ENCODE measurements at regions not wholly inside any gene's neighbourhood (a gene's known extent, or its start where the extent isn't known, plus 50 kb on each side); places are given as distances from the start of the nearest gene placed in this dataset.

- no peak overlapping the region for H3K4me3 ChIP-seq
- H3K36me3 ChIP-seq, result no peaks in the 10 kb centered on the region
- no peaks in the 10 kb centered on the region for H3K9me3 ChIP-seq
- no peak for TF ChIP-seq POLR2AphosphoS5 (IDR thresholded peaks at IDR 0.05)
- TF ChIP-seq CTCF (IDR thresholded peaks at IDR 0.05 in 8 of 11, conservative IDR thresholded peaks at IDR 0.05 in 3 of 11), result no peak
- no peak for TF ChIP-seq POLR2A (IDR thresholded peaks at IDR 0.05)
- peaks cover 0 to 8% (median 0%) of the 10 kb centered on the region in 6 donors for H3K4me1 ChIP-seq
- H3K27me3 ChIP-seq (replicated peaks in 1 of 7), result no peaks in the 10 kb centered on the region
- peak overlapping the region in 5 of 8 donors; percentile 21 to 52 (median 43) for H3K27ac ChIP-seq
- intact Hi-C loops (cut with DNase I; ENCODE audit: low total_unique reads), result no loop called here
- no peak for DNase-seq
- 64 to 89% (median 81%) methylated on average over 1 of the region's 1 CpG for WGBS, 5 donors
These were observed 94.1 kb upstream of the SLC14A2 start for GRCh38 chr18:45521136-45521535.

- no peak overlapping the region for H3K4me3 ChIP-seq
- DNase-seq, result no peak
- 48 to 66% (median 63%) methylated on average over 3 of the region's 3 CpGs for WGBS, 5 donors
These were observed 93.5 kb upstream of the SLC14A2 start for GRCh38 chr18:45521777-45522176.

GRCh38 chr18:45522371-45522770 lies 92.9 kb upstream of the SLC14A2 start:
- Histone ChIP-seq H3K27me3 (replicated peaks in 1 of 7) (no peaks in the 10 kb centered on the region), H3K27ac (peak overlapping the region in 6 of 8 donors; percentile 15 to 52 (median 46)), H3K4me3 (no peak overlapping the region), H3K9me3 (no peaks in the 10 kb centered on the region), H3K4me1 (peaks cover 0 to 8% (median 0%) of the 10 kb centered on the region in 6 donors), H3K36me3 (no peaks in the 10 kb centered on the region)
- DNase-seq, result no peak
- intact Hi-C loops (cut with DNase I; ENCODE audit: low total_unique reads), result no loop called here
- TF ChIP-seq CTCF (IDR thresholded peaks at IDR 0.05 in 8 of 11, conservative IDR thresholded peaks at IDR 0.05 in 3 of 11), result no peak
- TF ChIP-seq POLR2AphosphoS5 (IDR thresholded peaks at IDR 0.05), result peak in 1 of 3 donors; percentile 13
- no peak for TF ChIP-seq POLR2A (IDR thresholded peaks at IDR 0.05)
- 71 to 81% (median 79%) methylated on average over 8 of the region's 8 CpGs for WGBS, 5 donors

More at GRCh38 chr18:45521777-45522176, 93.5 kb upstream of the SLC14A2 start:
- Histone ChIP-seq H3K4me1 (peaks cover 0 to 8% (median 0%) of the 10 kb centered on the region in 6 donors), H3K27ac (peak overlapping the region in 6 of 8 donors; percentile 15 to 52 (median 46)), H3K36me3 (no peaks in the 10 kb centered on the region), H3K27me3 (replicated peaks in 1 of 7) (no peaks in the 10 kb centered on the region), H3K9me3 (no peaks in the 10 kb centered on the region)
- intact Hi-C loops (cut with DNase I; ENCODE audit: low total_unique reads), result no loop called here
- TF ChIP-seq POLR2A (IDR thresholded peaks at IDR 0.05) (no peak), CTCF (IDR thresholded peaks at IDR 0.05 in 8 of 11, conservative IDR thresholded peaks at IDR 0.05 in 3 of 11) (no peak), POLR2AphosphoS5 (IDR thresholded peaks at IDR 0.05) (no peak)

- Histone ChIP-seq H3K9me3 (no peaks in the 10 kb centered on the region), H3K36me3 (no peaks in the 10 kb centered on the region), H3K27ac (no peak overlapping the region), H3K27me3 (replicated peaks in 1 of 7) (no peaks in the 10 kb centered on the region), H3K4me3 (no peak overlapping the region), H3K4me1 (peaks cover 0 to 8% (median 0%) of the 10 kb centered on the region in 6 donors)
- no peak for TF ChIP-seq POLR2A (IDR thresholded peaks at IDR 0.05)
- no peak for TF ChIP-seq CTCF (IDR thresholded peaks at IDR 0.05 in 8 of 11, conservative IDR thresholded peaks at IDR 0.05 in 3 of 11)
- no peak for TF ChIP-seq POLR2AphosphoS5 (IDR thresholded peaks at IDR 0.05)
- DNase-seq, result no peak
- intact Hi-C loops (cut with DNase I; ENCODE audit: low total_unique reads), result no loop called here
These were observed 90.0 kb upstream of the SLC14A2 start for GRCh38 chr18:45525301-45525700.
